LHCN-M2 (cell line): ENCODE measurements at regions not wholly inside any gene's neighbourhood (a gene's known extent, or its start where the extent isn't known, plus 50 kb on each side); places are given as distances from the start of the nearest gene placed in this dataset.
A peak's percentile ranks its signal among the peaks of the same experiment; 100 is the strongest.
"Not testable (repeated sequence)": the region's sequence is repeated elsewhere in the genome, so short reads cannot be mapped to it uniquely, and the experiment has no call there.

ENCODE experiments used
- DNase-seq: peaks from one replicate; pipeline ENCODE4 v3.0.0-alpha.2; 2012; ENCODE audit warnings: low read depth

- DNase-seq = no peak
These were observed 258.1 kb downstream of the DPY19L2 start for GRCh38 chr12:63410197-63410596.

GRCh38 chr12:63406781-63407180 lies 255.8 kb upstream of the AVPR1A start:
- no peak for DNase-seq

GRCh38 chr12:63404611-63405010 lies 253.6 kb upstream of the AVPR1A start:
- DNase-seq = no peak

GRCh38 chr12:63403256-63403655 lies 252.3 kb upstream of the AVPR1A start:
- DNase-seq = no peak

GRCh38 chr12:63400718-63401117 lies 249.7 kb upstream of the AVPR1A start:
- no peak for DNase-seq

- no peak for DNase-seq
These were observed 249.3 kb upstream of the AVPR1A start for GRCh38 chr12:63400318-63400717.

- DNase-seq = no peak
These were observed 246.8 kb upstream of the AVPR1A start for GRCh38 chr12:63397807-63398206.

- no peak for DNase-seq
These were observed 245.1 kb upstream of the AVPR1A start for GRCh38 chr12:63396135-63396534.

GRCh38 chr12:63394983-63395382 lies 244.0 kb upstream of the AVPR1A start:
- no peak for DNase-seq

GRCh38 chr12:63394349-63394748 lies 243.3 kb upstream of the AVPR1A start:
- DNase-seq = no peak

GRCh38 chr12:63389211-63389610 lies 238.2 kb upstream of the AVPR1A start:
- DNase-seq = no peak

GRCh38 chr12:63387771-63388170 lies 236.8 kb upstream of the AVPR1A start:
- DNase-seq = no peak

GRCh38 chr12:63382930-63383329 lies 231.9 kb upstream of the AVPR1A start:
- DNase-seq = no peak

GRCh38 chr12:63362791-63363190 lies 211.8 kb upstream of the AVPR1A start:
- DNase-seq = peak; percentile 19

- no peak for DNase-seq
These were observed 211.2 kb upstream of the AVPR1A start for GRCh38 chr12:63362166-63362565.

GRCh38 chr12:63354969-63355368 lies 204.0 kb upstream of the AVPR1A start:
- no peak for DNase-seq

- DNase-seq = peak; percentile 5
These were observed 202.6 kb upstream of the AVPR1A start for GRCh38 chr12:63353559-63353958.

GRCh38 chr12:63351370-63351769 lies 200.4 kb upstream of the AVPR1A start:
- DNase-seq = no peak

GRCh38 chr12:63348556-63348955 lies 197.6 kb upstream of the AVPR1A start:
- DNase-seq = no peak

GRCh38 chr12:63337158-63337557 lies 186.2 kb upstream of the AVPR1A start:
- DNase-seq = not testable (repeated sequence)

- DNase-seq = no peak
These were observed 175.3 kb upstream of the AVPR1A start for GRCh38 chr12:63326260-63326659.

- no peak for DNase-seq
These were observed 174.8 kb upstream of the AVPR1A start for GRCh38 chr12:63325757-63326156.

- no peak for DNase-seq
These were observed 172.9 kb upstream of the AVPR1A start for GRCh38 chr12:63323942-63324341.

- DNase-seq = no peak
These were observed 170.4 kb upstream of the AVPR1A start for GRCh38 chr12:63321373-63321772.
